OCI-LY1 (cell line): ENCODE measurements at regions not wholly inside any gene's neighbourhood (a gene's known extent, or its start where the extent isn't known, plus 50 kb on each side); places are given as distances from the start of the nearest gene placed in this dataset.

Source experiments
- EZH2 ChIP-seq: fragments of 200-600 bp; sonication (generic), shearing (Covaris generic); IDR thresholded peaks from 2 replicates; pipeline ENCODE4 v1.8.0; 2017; ENCODE audit warnings: borderline replicate concordance, mixed run types, mild to moderate bottlenecking, antibody characterized with exemption, low read length, moderate library complexity, mixed read lengths
- TF ChIP-seq, protein P1 (sequence below): fragments of 200-600 bp; sonication (generic), shearing (Covaris generic); IDR thresholded peaks from 2 replicates; pipeline ENCODE4 v1.5.1; 2017; ENCODE audit warnings: mild to moderate bottlenecking, antibody characterized with exemption, low read length, moderate library complexity, mixed read lengths

DNA sequence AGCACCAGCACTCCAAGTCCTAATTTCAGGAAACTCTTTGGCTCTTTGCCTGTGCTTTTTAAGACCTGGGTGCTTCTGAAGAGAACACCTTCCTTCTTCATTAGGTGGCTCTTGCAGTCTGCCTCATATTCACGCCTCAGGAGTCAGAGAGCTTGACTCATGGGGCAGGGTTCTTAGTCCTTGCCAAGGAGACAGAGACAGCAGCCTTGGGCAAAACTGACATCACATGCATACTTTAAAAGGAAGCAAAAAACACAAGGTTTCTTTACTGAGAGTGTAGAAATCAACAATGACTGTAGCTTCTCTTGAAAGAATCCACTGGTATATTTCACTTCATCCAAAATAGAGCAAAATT, 780.6 kb downstream of the INHBA start:
- TF ChIP-seq, protein P1, sequence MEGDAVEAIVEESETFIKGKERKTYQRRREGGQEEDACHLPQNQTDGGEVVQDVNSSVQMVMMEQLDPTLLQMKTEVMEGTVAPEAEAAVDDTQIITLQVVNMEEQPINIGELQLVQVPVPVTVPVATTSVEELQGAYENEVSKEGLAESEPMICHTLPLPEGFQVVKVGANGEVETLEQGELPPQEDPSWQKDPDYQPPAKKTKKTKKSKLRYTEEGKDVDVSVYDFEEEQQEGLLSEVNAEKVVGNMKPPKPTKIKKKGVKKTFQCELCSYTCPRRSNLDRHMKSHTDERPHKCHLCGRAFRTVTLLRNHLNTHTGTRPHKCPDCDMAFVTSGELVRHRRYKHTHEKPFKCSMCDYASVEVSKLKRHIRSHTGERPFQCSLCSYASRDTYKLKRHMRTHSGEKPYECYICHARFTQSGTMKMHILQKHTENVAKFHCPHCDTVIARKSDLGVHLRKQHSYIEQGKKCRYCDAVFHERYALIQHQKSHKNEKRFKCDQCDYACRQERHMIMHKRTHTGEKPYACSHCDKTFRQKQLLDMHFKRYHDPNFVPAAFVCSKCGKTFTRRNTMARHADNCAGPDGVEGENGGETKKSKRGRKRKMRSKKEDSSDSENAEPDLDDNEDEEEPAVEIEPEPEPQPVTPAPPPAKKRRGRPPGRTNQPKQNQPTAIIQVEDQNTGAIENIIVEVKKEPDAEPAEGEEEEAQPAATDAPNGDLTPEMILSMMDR, result no peak
- TF ChIP-seq EZH2, result no peak
